IMR-90 (cell line): ENCODE measurements at regions not wholly inside any gene's neighbourhood (a gene's known extent, or its start where the extent isn't known, plus 50 kb on each side); places are given as distances from the start of the nearest gene placed in this dataset.

Experiments used
- ATAC-seq: fragments of 200-7000 bp; cut with Tn5 transposase; 2 replicates; pipeline ENCODE4 v1.9.1; 2020; ENCODE audit warnings: low read depth, mild to moderate bottlenecking, moderate library complexity
- BruUV-seq: library from RNA; stranded (reverse); fragments of 400-500 nt; replicated peaks from 2 replicates; lab custom pipeline; 2021; lab: Mats Ljungman, UMichigan
- CTCF ChIA-PET: fragments of 300-600 bp; formaldehyde crosslinking; extraction: SDS; loops from one replicate; lab custom pipeline; 2021; ENCODE audit warnings: antibody characterized with exemption; lab: Yijun Ruan, JAX
- POLR2A ChIA-PET: fragments of 300-600 bp; sonication (Branson Sonifier 250); formaldehyde crosslinking; loops from one replicate; lab custom pipeline; 2022; ENCODE audit warnings: antibody characterized with exemption; ENCODE audit not compliant: unreplicated experiment; lab: Charles Lee
- DNase-seq: peaks from one replicate; pipeline ENCODE4 v3.0.0; 2013
- H2AFZ ChIP-seq: replicated peaks from 2 replicates; pipeline ENCODE3; 2013; ENCODE audit warnings: low read length, mild to moderate bottlenecking; ENCODE audit not compliant: poor library complexity
- H2AK5ac ChIP-seq: 2 replicates; pipeline ENCODE4 v1.6.1; 2013; ENCODE audit warnings: low read depth, low read length, inconsistent platforms
- H2AK9ac ChIP-seq: replicated peaks from 2 replicates; pipeline ENCODE3; 2013; ENCODE audit warnings: mild to moderate bottlenecking, low read depth, low read length, moderate library complexity; ENCODE audit not compliant: poor library complexity
- H2BK120ac ChIP-seq: 2 replicates; pipeline ENCODE4 v1.6.1; 2013; ENCODE audit warnings: low read depth, low read length, inconsistent platforms
- H2BK15ac ChIP-seq: 3 replicates; pipeline ENCODE4 v1.6.1; 2013; ENCODE audit warnings: low read depth, low read length, inconsistent platforms
- H2BK20ac ChIP-seq: 2 replicates; pipeline ENCODE4 v1.6.1; 2013; ENCODE audit warnings: low read depth, mild to moderate bottlenecking, inconsistent platforms, low read length, moderate library complexity
- H2BK5ac ChIP-seq: 2 replicates; pipeline ENCODE4 v1.6.1; 2013; ENCODE audit warnings: mild to moderate bottlenecking, low read depth, low read length, inconsistent platforms; ENCODE audit not compliant: poor library complexity, severe bottlenecking
- H3K14ac ChIP-seq: replicated peaks from 2 replicates; pipeline ENCODE4 v1.6.1; 2013; ENCODE audit warnings: low read depth, low read length, inconsistent platforms
- H3K18ac ChIP-seq: 2 replicates; pipeline ENCODE4 v1.6.1; 2013; ENCODE audit warnings: low read depth, low read length, control low read depth
- H3K23ac ChIP-seq: 2 replicates; pipeline ENCODE4 v1.6.1; 2013; ENCODE audit warnings: low read depth, low read length, inconsistent platforms
- H3K27ac ChIP-seq: 2 replicates; pipeline ENCODE4 v1.5.1; 2013; ENCODE audit warnings: mild to moderate bottlenecking, control low read depth, low read length; ENCODE audit not compliant: insufficient read depth
- H3K27me3 ChIP-seq: 2 replicates; pipeline ENCODE4 v1.6.1; 2013; ENCODE audit warnings: low read length; ENCODE audit not compliant: control insufficient read depth, insufficient read depth
- H3K36me3 ChIP-seq: 2 replicates; pipeline ENCODE4 v1.6.1; 2013; ENCODE audit warnings: low read length, mixed read lengths; ENCODE audit not compliant: control insufficient read depth, insufficient read depth
- H3K4ac ChIP-seq: 2 replicates; pipeline ENCODE4 v1.6.1; 2013; ENCODE audit warnings: low read depth, low read length, inconsistent platforms
- H3K4me1 ChIP-seq: 2 replicates; pipeline ENCODE4 v1.6.1; 2013; ENCODE audit warnings: low read length, mixed read lengths; ENCODE audit not compliant: control insufficient read depth, insufficient read depth
- H3K4me2 ChIP-seq: 2 replicates; pipeline ENCODE4 v1.6.1; 2013; ENCODE audit warnings: low read depth, mild to moderate bottlenecking, control low read depth, low read length, moderate library complexity
- H3K4me3 ChIP-seq: 2 replicates; pipeline ENCODE4 v1.5.1; 2013; ENCODE audit warnings: low read depth, mild to moderate bottlenecking, control low read depth, low read length, moderate library complexity; ENCODE audit not compliant: insufficient read depth
- H3K56ac ChIP-seq: 2 replicates; pipeline ENCODE4 v1.6.1; 2013; ENCODE audit warnings: low read length, inconsistent platforms; ENCODE audit not compliant: insufficient read depth; ENCODE audit errors: extremely low read depth
- H3K79me1 ChIP-seq, 2 experiments: 2 replicates each; pipeline ENCODE4 v1.6.1; 2013; ENCODE audit warnings: low read length in 2 of 2, inconsistent platforms in 1 of 2, low read depth in 1 of 2
- H3K9ac ChIP-seq: 2 replicates; pipeline ENCODE4 v1.6.1; 2013; ENCODE audit warnings: low read depth, low read length, control low read depth
- H3K9me1 ChIP-seq: 2 replicates; pipeline ENCODE4 v1.6.1; 2013; ENCODE audit warnings: low read length, inconsistent platforms; ENCODE audit not compliant: insufficient read depth
- H3K9me3 ChIP-seq: 2 replicates; pipeline ENCODE4 v1.6.1; 2013; ENCODE audit warnings: low read length; ENCODE audit not compliant: control insufficient read depth, insufficient read depth
- H4K20me1 ChIP-seq: 2 replicates; pipeline ENCODE4 v1.6.1; 2013; ENCODE audit warnings: low read length, inconsistent platforms; ENCODE audit not compliant: insufficient read depth
- H4K5ac ChIP-seq: 2 replicates; pipeline ENCODE4 v1.6.1; 2013; ENCODE audit warnings: mild to moderate bottlenecking, low read depth, low read length, control low read depth
- H4K8ac ChIP-seq, 2 experiments: 2 replicates each; pipeline ENCODE4 v1.6.1; 2013; ENCODE audit warnings: low read depth in 2 of 2, low read length in 2 of 2, control low read depth in 1 of 2, inconsistent platforms in 1 of 2
- H4K91ac ChIP-seq: 2 replicates; pipeline ENCODE4 v1.6.1; 2013; ENCODE audit warnings: low read depth, low read length, inconsistent platforms; ENCODE audit not compliant: insufficient read depth
- CEBPB ChIP-seq: IDR thresholded peaks from 2 replicates; pipeline ENCODE4 v1.6.1; 2012; ENCODE audit warnings: low read depth, low read length, improper control_type of control experiment
- FOS ChIP-seq: fragments of 150-350 bp; IDR thresholded peaks from 2 replicates; pipeline ENCODE4 v1.6.1; 2016; ENCODE audit warnings: low read depth, low read length
- MAFK ChIP-seq: IDR thresholded peaks from 2 replicates; pipeline ENCODE4 v1.6.1; 2012; ENCODE audit warnings: low read depth, low read length, improper control_type of control experiment
- MXI1 ChIP-seq: IDR thresholded peaks from 2 replicates; pipeline ENCODE4 v1.6.1; 2012; ENCODE audit warnings: low read depth, mild to moderate bottlenecking, low read length, moderate library complexity, borderline replicate concordance
- POLR2A ChIP-seq: IDR thresholded peaks from 2 replicates; pipeline ENCODE4 v1.6.1; 2012; ENCODE audit warnings: mild to moderate bottlenecking, low read depth, low read length
- RAD21 ChIP-seq: IDR thresholded peaks from 2 replicates; pipeline ENCODE4 v1.6.1; 2012; ENCODE audit warnings: low read length, improper control_type of control experiment
- RFX5 ChIP-seq: IDR thresholded peaks from 2 replicates; pipeline ENCODE4 v1.8.0; 2012; ENCODE audit warnings: low read depth, mild to moderate bottlenecking, low read length, moderate library complexity
- WGBS, 2 experiments: methylation state at CpG; one replicate each; pipeline versions ENCODE4 v1.1.5 to v1.1.7; 2013; ENCODE audit warnings: missing lambda C conversion rate in 2 of 2; ENCODE audit not compliant: insufficient read length in 1 of 2; ENCODE audit errors: extremely low coverage in 2 of 2; 5-methylcytosine and 5-hydroxymethylcytosine counted together
- dilution Hi-C: fragments of 300-500 bp; cut with HindIII; formaldehyde crosslinking; loops from one replicate; pipeline ENCODE4 v1.14.3; 2018; ENCODE audit warnings: low sequenced_read_pairs; ENCODE audit not compliant: unreplicated experiment
- in situ Hi-C: fragments of 300-500 bp; cut with MboI; formaldehyde crosslinking; loops from 3 replicates; pipeline ENCODE4 v1.14.3; 2019; ENCODE audit warnings: low sequenced_read_pairs, inconsistent platforms, mixed read lengths
- intact Hi-C: fragments of 100-400 bp; cut with micrococcal nuclease; formaldehyde crosslinking; loops from 2 replicates; pipeline ENCODE4 v1.10.0; 2022
- TF ChIP-seq, protein P1 (sequence below): fragments of 150-350 bp; IDR thresholded peaks from 2 replicates; pipeline ENCODE4 v1.6.1; 2017; ENCODE audit warnings: mild to moderate bottlenecking, antibody characterized with exemption, low read length, low read depth

DNA sequence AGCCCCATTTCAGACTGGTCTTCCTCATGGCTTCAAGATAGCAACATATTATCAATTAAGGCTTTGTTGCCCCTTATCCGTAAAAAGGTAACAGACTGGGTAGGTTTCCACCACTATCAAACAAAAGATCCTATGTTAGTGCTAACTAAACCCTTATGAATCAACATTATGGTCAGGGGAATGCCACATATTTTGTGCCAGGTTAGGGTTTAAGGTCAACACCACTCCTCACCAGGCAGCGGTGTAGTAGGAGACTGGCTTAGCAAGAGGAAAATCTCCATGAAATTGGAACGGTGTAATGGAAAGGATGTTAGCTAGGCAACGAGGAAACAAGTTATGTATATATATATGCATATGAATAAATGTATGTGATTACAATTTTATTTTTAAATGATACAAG lies 655.8 kb downstream of the TLR4 start:
- dilution Hi-C loops, result no loop called here
- H2BK20ac ChIP-seq, result no peak overlapping the region
- no peak overlapping the region for H4K5ac ChIP-seq
- H3K14ac ChIP-seq, result no peak overlapping the region
- WGBS, 2 experiments, result no CpG with 5 or more reads among the region's 4 CpGs
- H2BK5ac ChIP-seq, result no peak overlapping the region
- H3K23ac ChIP-seq, result no peak overlapping the region
- intact Hi-C loops, result no loop called here
- POLR2A ChIA-PET, result no interaction called here
- no peak overlapping the region for H3K9ac ChIP-seq
- H2BK15ac ChIP-seq, result no peak overlapping the region
- no peak overlapping the region for H3K27ac ChIP-seq
- no peak overlapping the region for H4K91ac ChIP-seq
- no peak overlapping the region for H3K4me3 ChIP-seq
- in situ Hi-C loops, result no loop called here
- no peak overlapping the region for H3K56ac ChIP-seq
- no peak overlapping the region for H4K8ac ChIP-seq
- H4K20me1 ChIP-seq, result no peaks in the 10 kb centered on the region
- ATAC-seq (no peak), DNase-seq (no peak)
- H3K18ac ChIP-seq, result no peak overlapping the region
- no peaks in the 10 kb centered on the region for H3K9me1 ChIP-seq
- no TSS peak for BruUV-seq
- no peaks in the 10 kb centered on the region for H3K4me1 ChIP-seq
- no peak overlapping the region for H2AFZ ChIP-seq
- H3K79me1 ChIP-seq, result no peaks in the 10 kb centered on the region
- H2AK5ac ChIP-seq, result no peak overlapping the region
- H3K4me2 ChIP-seq, result no peak overlapping the region
- CTCF ChIA-PET, result no interaction called here
- H2AK9ac ChIP-seq, result no peak overlapping the region
- TF ChIP-seq MAFK, result no peak
- TF ChIP-seq MXI1, result no peak
- TF ChIP-seq, protein P1, sequence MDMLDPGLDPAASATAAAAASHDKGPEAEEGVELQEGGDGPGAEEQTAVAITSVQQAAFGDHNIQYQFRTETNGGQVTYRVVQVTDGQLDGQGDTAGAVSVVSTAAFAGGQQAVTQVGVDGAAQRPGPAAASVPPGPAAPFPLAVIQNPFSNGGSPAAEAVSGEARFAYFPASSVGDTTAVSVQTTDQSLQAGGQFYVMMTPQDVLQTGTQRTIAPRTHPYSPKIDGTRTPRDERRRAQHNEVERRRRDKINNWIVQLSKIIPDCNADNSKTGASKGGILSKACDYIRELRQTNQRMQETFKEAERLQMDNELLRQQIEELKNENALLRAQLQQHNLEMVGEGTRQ, result no peak
- no peak for TF ChIP-seq POLR2A
- TF ChIP-seq RFX5, result no peak
- no peak for TF ChIP-seq CEBPB
- no peak for TF ChIP-seq FOS
- TF ChIP-seq RAD21, result no peak
- H3K36me3 ChIP-seq, result no peaks in the 10 kb centered on the region
- no peaks in the 10 kb centered on the region for H3K27me3 ChIP-seq
- H3K4ac ChIP-seq, result no peak overlapping the region
- peaks cover 15% of the 10 kb centered on the region for H3K9me3 ChIP-seq
- H2BK120ac ChIP-seq, result no peak overlapping the region
